ENCODE measurements at regions not wholly inside any gene's neighbourhood (a gene's known extent, or its start where the extent isn't known, plus 50 kb on each side); places are given as distances from the start of the nearest gene placed in this dataset.
"Not testable (repeated sequence)": the region's sequence is repeated elsewhere in the genome, so short reads cannot be mapped to it uniquely, and the experiment has no call there.

GRCh38 chr1:146376708-146377496 lies 148.1 kb upstream of the NOTCH2NLA start:
- CTCF ChIA-PET; H3K79me1 ChIP-seq (ENCODE audit: low read depth in 1 of 2, low read length in 2 of 2); H2BK15ac ChIP-seq (ENCODE audit: low read depth, low read length); dilution Hi-C loops (cut with HindIII; ENCODE audit: low sequenced_read_pairs, unreplicated experiment); H3K36me3 ChIP-seq (ENCODE audit: control insufficient read depth, insufficient read depth, low read length); H4K5ac ChIP-seq (ENCODE audit: low read depth, low read length); H2AFZ ChIP-seq (replicated peaks; ENCODE audit: low read length, poor library complexity); H3K27me3 ChIP-seq (ENCODE audit: control insufficient read depth, insufficient read depth, low read length); H3K56ac ChIP-seq (ENCODE audit: extremely low read depth, insufficient read depth, low read length); H4K8ac ChIP-seq (ENCODE audit: low read depth in 2 of 2, low read length in 2 of 2); H3K9ac ChIP-seq (ENCODE audit: low read depth, low read length); H4K91ac ChIP-seq (ENCODE audit: insufficient read depth, low read depth, low read length); H2BK120ac ChIP-seq (ENCODE audit: low read depth, low read length); H3K4me1 ChIP-seq (ENCODE audit: control insufficient read depth, insufficient read depth, low read length); H3K9me1 ChIP-seq (ENCODE audit: insufficient read depth, low read length); H2BK20ac ChIP-seq (ENCODE audit: low read depth, low read length); H4K20me1 ChIP-seq (ENCODE audit: insufficient read depth, low read length); H3K9me3 ChIP-seq (ENCODE audit: control insufficient read depth, insufficient read depth, low read length); H3K18ac ChIP-seq (ENCODE audit: low read depth, low read length); in situ Hi-C loops (cut with MboI; ENCODE audit: low sequenced_read_pairs); H2AK5ac ChIP-seq (ENCODE audit: low read depth, low read length); H2AK9ac ChIP-seq (replicated peaks; ENCODE audit: low read depth, low read length, poor library complexity); H3K14ac ChIP-seq (replicated peaks; ENCODE audit: low read depth, low read length); intact Hi-C loops (cut with micrococcal nuclease): not testable (repeated sequence)
- peak overlapping the region; percentile 20; the same call in 1 of the 2 replicates for H3K4ac ChIP-seq (ENCODE audit: low read depth, low read length)
- POLR2A ChIA-PET (ENCODE audit: unreplicated experiment) = interaction anchor here (0.6 kb wide), 2 partner anchors 10 to 882 kb away, joined by 3 read pairs; no protein-coding TSS in a partner anchor
- H3K27ac ChIP-seq (ENCODE audit: insufficient read depth, low read length) = peak overlapping the region; percentile 18; the same call in 1 of the 2 replicates
- TF ChIP-seq MAZ (IDR thresholded peaks at IDR 0.05; ENCODE audit: borderline replicate concordance, low read depth, low read length) (peak; percentile 5; the same call in 1 of the 2 replicates), POLR2A (IDR thresholded peaks at IDR 0.05; ENCODE audit: low read depth, low read length) (peak; percentile 91), MAFK (IDR thresholded peaks at IDR 0.05; ENCODE audit: low read depth, low read length) (peak; percentile 28; the same call in 1 of the 2 replicates), SMC3 (IDR thresholded peaks at IDR 0.05; ENCODE audit: low read depth, low read length) (peak; percentile 0; the same call in 1 of the 2 replicates), CHD1 (IDR thresholded peaks at IDR 0.05; ENCODE audit: low read depth, low read length) (0 out of 2 replicates have a peak, but pooled peaks have one; percentile 28)
- TSS peak; percentile 99 for BruUV-seq (replicated peaks)
- 1% methylated on average over 11 of the region's 42 CpGs; no CpG with 5 or more reads in 1 of the 2 experiments for WGBS, 2 experiments (ENCODE audit: extremely low coverage in 2 of 2, insufficient read length in 1 of 2)
- peak overlapping the region; percentile 23 for H3K23ac ChIP-seq (ENCODE audit: low read depth, low read length)
- DNase-seq (peak; percentile 99), ATAC-seq (ENCODE audit: low read depth) (peak; percentile 92)
- H2BK5ac ChIP-seq (ENCODE audit: low read depth, low read length, poor library complexity, severe bottlenecking) = peak overlapping the region; percentile 56
- peak overlapping the region; percentile 34 for H3K4me3 ChIP-seq (ENCODE audit: insufficient read depth, low read depth, low read length)
- peak overlapping the region; percentile 83 for H3K4me2 ChIP-seq (ENCODE audit: low read depth, low read length)
